ENCODE measurements at regions not wholly inside any gene's neighbourhood (a gene's known extent, or its start where the extent isn't known, plus 50 kb on each side); places are given as distances from the start of the nearest gene placed in this dataset.

DNA sequence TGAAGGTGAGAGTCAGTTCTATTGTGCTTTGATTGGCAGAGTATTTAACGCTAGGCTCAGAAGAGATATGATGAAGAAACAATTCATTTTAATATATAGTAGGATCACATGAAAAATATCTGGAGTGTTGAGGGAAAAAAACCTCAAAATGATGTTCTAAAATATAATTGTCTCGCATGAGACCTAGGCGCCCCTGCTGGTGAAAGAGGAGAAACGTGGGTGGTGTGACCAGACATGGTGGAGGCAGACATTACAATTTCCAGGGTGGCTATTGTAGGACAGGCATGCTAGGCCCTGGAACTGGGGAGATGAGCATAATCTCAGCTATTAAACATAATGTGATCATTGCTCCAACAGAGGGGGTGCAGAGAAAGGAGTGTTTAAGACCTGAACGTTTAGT is 210.0 kb downstream of the HS3ST1 start (continued):
- TF ChIP-seq RXRA (IDR thresholded peaks at IDR 0.05; ENCODE audit: borderline replicate concordance, low read depth) (no peak), FOSL2 (IDR thresholded peaks at IDR 0.05; ENCODE audit: borderline replicate concordance, low read depth) (no peak), MEF2A (IDR thresholded peaks at IDR 0.05; ENCODE audit: borderline replicate concordance, low read depth) (no peak), TEAD4 (IDR thresholded peaks at IDR 0.05; ENCODE audit: borderline replicate concordance, insufficient read depth) (no peak)
- TF ChIP-seq, protein P1, sequence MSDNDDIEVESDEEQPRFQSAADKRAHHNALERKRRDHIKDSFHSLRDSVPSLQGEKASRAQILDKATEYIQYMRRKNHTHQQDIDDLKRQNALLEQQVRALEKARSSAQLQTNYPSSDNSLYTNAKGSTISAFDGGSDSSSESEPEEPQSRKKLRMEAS (IDR thresholded peaks at IDR 0.05; ENCODE audit: low read depth) = no peak

DNA sequence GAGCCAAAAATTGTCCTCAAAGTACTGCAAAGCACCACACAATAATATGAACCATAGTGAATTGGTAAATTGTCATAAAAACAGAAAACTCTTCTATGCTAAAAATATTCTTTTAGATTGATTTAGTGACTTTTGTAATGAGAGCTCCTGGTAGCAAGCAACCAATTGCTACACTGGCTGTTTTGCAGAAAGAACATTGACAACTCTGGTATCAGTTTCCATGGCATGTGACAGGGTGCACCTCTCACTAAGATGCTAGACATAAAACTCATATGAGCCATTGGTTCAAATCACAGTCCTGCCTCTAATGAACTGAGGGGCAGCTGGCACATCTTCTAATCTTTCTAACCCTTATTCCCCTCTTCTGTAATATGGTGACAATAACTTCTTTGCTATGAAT is 212.2 kb downstream of the HS3ST1 start:
- no peaks in the 10 kb centered on the region for H3K9me2 ChIP-seq
- no peak overlapping the region for H3K4me3 ChIP-seq (ENCODE audit: low read depth in 2 of 2, low read length in 1 of 2)
- no peak overlapping the region for H2AFZ ChIP-seq (ENCODE audit: low read depth)
- POLR2A ChIA-PET = no interaction called here
- no peaks in the 10 kb centered on the region for H4K20me1 ChIP-seq (ENCODE audit: insufficient read depth)
- H3K9me3 ChIP-seq = 0 out of 2 replicates have a peak, but pooled peaks cover 5% of the 10 kb centered on the region
- H3K4me1 ChIP-seq (ENCODE audit: control insufficient read depth in 1 of 2, insufficient read depth in 2 of 2, low read depth in 1 of 2, low read length in 1 of 2) = no peaks in the 10 kb centered on the region
- no peaks in the 10 kb centered on the region for H3K36me3 ChIP-seq (replicated peaks in 1 of 2; ENCODE audit: control insufficient read depth in 1 of 2, insufficient read depth in 2 of 2, low read length in 1 of 2)
- no peaks in the 10 kb centered on the region for H3K27me3 ChIP-seq (ENCODE audit: insufficient read depth)
- TF ChIP-seq, protein P2, sequence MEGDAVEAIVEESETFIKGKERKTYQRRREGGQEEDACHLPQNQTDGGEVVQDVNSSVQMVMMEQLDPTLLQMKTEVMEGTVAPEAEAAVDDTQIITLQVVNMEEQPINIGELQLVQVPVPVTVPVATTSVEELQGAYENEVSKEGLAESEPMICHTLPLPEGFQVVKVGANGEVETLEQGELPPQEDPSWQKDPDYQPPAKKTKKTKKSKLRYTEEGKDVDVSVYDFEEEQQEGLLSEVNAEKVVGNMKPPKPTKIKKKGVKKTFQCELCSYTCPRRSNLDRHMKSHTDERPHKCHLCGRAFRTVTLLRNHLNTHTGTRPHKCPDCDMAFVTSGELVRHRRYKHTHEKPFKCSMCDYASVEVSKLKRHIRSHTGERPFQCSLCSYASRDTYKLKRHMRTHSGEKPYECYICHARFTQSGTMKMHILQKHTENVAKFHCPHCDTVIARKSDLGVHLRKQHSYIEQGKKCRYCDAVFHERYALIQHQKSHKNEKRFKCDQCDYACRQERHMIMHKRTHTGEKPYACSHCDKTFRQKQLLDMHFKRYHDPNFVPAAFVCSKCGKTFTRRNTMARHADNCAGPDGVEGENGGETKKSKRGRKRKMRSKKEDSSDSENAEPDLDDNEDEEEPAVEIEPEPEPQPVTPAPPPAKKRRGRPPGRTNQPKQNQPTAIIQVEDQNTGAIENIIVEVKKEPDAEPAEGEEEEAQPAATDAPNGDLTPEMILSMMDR (IDR thresholded peaks at IDR 0.05) = no peak
- TF ChIP-seq RXRA (IDR thresholded peaks at IDR 0.05; ENCODE audit: borderline replicate concordance, low read depth) (no peak), SMC3 (IDR thresholded peaks at IDR 0.05; ENCODE audit: low read depth, low read length) (no peak), MXI1 (IDR thresholded peaks at IDR 0.05; ENCODE audit: low read depth, low read length) (no peak), JUND (IDR thresholded peaks at IDR 0.05) (no peak), GATA2 (CRISPR knock-in tag; IDR thresholded peaks at IDR 0.05) (no peak), EZH2phosphoT487 (IDR thresholded peaks at IDR 0.05; ENCODE audit: borderline replicate concordance, low read depth) (no peak), ELF1 (IDR thresholded peaks at IDR 0.05) (no peak), TCF12 (IDR thresholded peaks at IDR 0.05) (no peak), FOXM1 (IDR thresholded peaks at IDR 0.05; ENCODE audit: low read depth) (no peak), FOSL2 (IDR thresholded peaks at IDR 0.05; ENCODE audit: borderline replicate concordance, low read depth) (no peak), SIN3A (IDR thresholded peaks at IDR 0.05; ENCODE audit: borderline replicate concordance, low read depth, low read length) (no peak), NRF1 (IDR thresholded peaks at IDR 0.05; ENCODE audit: low read depth, low read length) (no peak), YY1 (IDR thresholded peaks at IDR 0.05; ENCODE audit: low read depth) (no peak), EP300 (IDR thresholded peaks at IDR 0.05; ENCODE audit: borderline replicate concordance in 1 of 2, low read depth in 1 of 2, low read length in 1 of 2) (no peak)
- TF ChIP-seq, protein P3, sequence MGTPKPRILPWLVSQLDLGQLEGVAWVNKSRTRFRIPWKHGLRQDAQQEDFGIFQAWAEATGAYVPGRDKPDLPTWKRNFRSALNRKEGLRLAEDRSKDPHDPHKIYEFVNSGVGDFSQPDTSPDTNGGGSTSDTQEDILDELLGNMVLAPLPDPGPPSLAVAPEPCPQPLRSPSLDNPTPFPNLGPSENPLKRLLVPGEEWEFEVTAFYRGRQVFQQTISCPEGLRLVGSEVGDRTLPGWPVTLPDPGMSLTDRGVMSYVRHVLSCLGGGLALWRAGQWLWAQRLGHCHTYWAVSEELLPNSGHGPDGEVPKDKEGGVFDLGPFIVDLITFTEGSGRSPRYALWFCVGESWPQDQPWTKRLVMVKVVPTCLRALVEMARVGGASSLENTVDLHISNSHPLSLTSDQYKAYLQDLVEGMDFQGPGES (IDR thresholded peaks at IDR 0.05; ENCODE audit: low read depth, low read length) = no peak
- TF ChIP-seq, protein P4, sequence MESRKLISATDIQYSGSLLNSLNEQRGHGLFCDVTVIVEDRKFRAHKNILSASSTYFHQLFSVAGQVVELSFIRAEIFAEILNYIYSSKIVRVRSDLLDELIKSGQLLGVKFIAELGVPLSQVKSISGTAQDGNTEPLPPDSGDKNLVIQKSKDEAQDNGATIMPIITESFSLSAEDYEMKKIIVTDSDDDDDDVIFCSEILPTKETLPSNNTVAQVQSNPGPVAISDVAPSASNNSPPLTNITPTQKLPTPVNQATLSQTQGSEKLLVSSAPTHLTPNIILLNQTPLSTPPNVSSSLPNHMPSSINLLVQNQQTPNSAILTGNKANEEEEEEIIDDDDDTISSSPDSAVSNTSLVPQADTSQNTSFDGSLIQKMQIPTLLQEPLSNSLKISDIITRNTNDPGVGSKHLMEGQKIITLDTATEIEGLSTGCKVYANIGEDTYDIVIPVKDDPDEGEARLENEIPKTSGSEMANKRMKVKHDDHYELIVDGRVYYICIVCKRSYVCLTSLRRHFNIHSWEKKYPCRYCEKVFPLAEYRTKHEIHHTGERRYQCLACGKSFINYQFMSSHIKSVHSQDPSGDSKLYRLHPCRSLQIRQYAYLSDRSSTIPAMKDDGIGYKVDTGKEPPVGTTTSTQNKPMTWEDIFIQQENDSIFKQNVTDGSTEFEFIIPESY (IDR thresholded peaks at IDR 0.05; ENCODE audit: borderline replicate concordance, low read depth) = no peak
- TF ChIP-seq, protein P5, sequence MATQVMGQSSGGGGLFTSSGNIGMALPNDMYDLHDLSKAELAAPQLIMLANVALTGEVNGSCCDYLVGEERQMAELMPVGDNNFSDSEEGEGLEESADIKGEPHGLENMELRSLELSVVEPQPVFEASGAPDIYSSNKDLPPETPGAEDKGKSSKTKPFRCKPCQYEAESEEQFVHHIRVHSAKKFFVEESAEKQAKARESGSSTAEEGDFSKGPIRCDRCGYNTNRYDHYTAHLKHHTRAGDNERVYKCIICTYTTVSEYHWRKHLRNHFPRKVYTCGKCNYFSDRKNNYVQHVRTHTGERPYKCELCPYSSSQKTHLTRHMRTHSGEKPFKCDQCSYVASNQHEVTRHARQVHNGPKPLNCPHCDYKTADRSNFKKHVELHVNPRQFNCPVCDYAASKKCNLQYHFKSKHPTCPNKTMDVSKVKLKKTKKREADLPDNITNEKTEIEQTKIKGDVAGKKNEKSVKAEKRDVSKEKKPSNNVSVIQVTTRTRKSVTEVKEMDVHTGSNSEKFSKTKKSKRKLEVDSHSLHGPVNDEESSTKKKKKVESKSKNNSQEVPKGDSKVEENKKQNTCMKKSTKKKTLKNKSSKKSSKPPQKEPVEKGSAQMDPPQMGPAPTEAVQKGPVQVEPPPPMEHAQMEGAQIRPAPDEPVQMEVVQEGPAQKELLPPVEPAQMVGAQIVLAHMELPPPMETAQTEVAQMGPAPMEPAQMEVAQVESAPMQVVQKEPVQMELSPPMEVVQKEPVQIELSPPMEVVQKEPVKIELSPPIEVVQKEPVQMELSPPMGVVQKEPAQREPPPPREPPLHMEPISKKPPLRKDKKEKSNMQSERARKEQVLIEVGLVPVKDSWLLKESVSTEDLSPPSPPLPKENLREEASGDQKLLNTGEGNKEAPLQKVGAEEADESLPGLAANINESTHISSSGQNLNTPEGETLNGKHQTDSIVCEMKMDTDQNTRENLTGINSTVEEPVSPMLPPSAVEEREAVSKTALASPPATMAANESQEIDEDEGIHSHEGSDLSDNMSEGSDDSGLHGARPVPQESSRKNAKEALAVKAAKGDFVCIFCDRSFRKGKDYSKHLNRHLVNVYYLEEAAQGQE (IDR thresholded peaks at IDR 0.05; ENCODE audit: low read depth, low read length) = no peak
- TF ChIP-seq, protein P6, sequence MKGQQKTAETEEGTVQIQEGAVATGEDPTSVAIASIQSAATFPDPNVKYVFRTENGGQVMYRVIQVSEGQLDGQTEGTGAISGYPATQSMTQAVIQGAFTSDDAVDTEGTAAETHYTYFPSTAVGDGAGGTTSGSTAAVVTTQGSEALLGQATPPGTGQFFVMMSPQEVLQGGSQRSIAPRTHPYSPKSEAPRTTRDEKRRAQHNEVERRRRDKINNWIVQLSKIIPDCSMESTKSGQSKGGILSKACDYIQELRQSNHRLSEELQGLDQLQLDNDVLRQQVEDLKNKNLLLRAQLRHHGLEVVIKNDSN (IDR thresholded peaks at IDR 0.05; ENCODE audit: borderline replicate concordance, low read depth) = no peak
- TF ChIP-seq, protein P7, sequence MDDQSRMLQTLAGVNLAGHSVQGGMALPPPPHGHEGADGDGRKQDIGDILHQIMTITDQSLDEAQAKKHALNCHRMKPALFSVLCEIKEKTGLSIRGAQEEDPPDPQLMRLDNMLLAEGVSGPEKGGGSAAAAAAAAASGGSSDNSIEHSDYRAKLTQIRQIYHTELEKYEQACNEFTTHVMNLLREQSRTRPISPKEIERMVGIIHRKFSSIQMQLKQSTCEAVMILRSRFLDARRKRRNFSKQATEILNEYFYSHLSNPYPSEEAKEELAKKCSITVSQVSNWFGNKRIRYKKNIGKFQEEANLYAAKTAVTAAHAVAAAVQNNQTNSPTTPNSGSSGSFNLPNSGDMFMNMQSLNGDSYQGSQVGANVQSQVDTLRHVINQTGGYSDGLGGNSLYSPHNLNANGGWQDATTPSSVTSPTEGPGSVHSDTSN (IDR thresholded peaks at IDR 0.05) = no peak
- H3K79me2 ChIP-seq (ENCODE audit: insufficient read depth) = no peaks in the 10 kb centered on the region
- H3F3A ChIP-seq (replicated peaks; ENCODE audit: insufficient read depth) = no peaks in the 10 kb centered on the region
- no peak overlapping the region for H3K27ac ChIP-seq (ENCODE audit: low read depth in 2 of 2, low read length in 1 of 2)
- no peak overlapping the region for H3K9ac ChIP-seq
- CTCF ChIA-PET = no interaction called here
- DNase-seq = no peak
- no peak overlapping the region for H3K4me2 ChIP-seq

All from SK-N-SH (cell line).